Left renal cortex interstitium (tissue), 4 donors: ENCODE measurements at regions not wholly inside any gene's neighbourhood (a gene's known extent, or its start where the extent isn't known, plus 50 kb on each side); places are given as distances from the start of the nearest gene placed in this dataset.
"Not testable (repeated sequence)": the region's sequence is repeated elsewhere in the genome, so short reads cannot be mapped to it uniquely, and the experiment has no call there.

ENCODE experiments used
- DNase-seq, 4 donors: peaks; one replicate each; pipeline ENCODE4 v3.0.0-alpha.2; 2013; ENCODE audit warnings: low read depth in 4 of 4, low spot score in 2 of 4, missing footprints in 1 of 4

GRCh38 chr9:135173066-135173465 lies 85.6 kb downstream of the OLFM1 start:
- DNase-seq = no peak

- DNase-seq = no peak
These were observed 86.8 kb downstream of the OLFM1 start for GRCh38 chr9:135174248-135174647.

- no peak for DNase-seq
These were observed 87.5 kb downstream of the OLFM1 start for GRCh38 chr9:135174981-135175380.

GRCh38 chr9:135176284-135176683 lies 88.8 kb downstream of the OLFM1 start:
- DNase-seq = no peak

- DNase-seq = not testable (repeated sequence)
These were observed 90.1 kb downstream of the OLFM1 start for GRCh38 chr9:135177562-135177961.

- DNase-seq = no peak
These were observed 91.0 kb downstream of the OLFM1 start for GRCh38 chr9:135178498-135178897.

GRCh38 chr9:135179041-135179440 lies 91.6 kb downstream of the OLFM1 start:
- DNase-seq = no peak

GRCh38 chr9:135179976-135180375 lies 92.5 kb downstream of the OLFM1 start:
- DNase-seq = no peak

GRCh38 chr9:135180586-135180985 lies 93.1 kb downstream of the OLFM1 start:
- no peak for DNase-seq

GRCh38 chr9:135181336-135181735 lies 93.9 kb downstream of the OLFM1 start:
- no peak for DNase-seq

- DNase-seq = not testable (repeated sequence)
These were observed 94.4 kb downstream of the OLFM1 start for GRCh38 chr9:135181841-135182240.

GRCh38 chr9:135183069-135183468 lies 95.6 kb downstream of the OLFM1 start:
- no peak for DNase-seq

GRCh38 chr9:135183528-135184180 lies 96.2 kb downstream of the OLFM1 start:
- DNase-seq = no peak

GRCh38 chr9:135184181-135185053 lies 96.9 kb downstream of the OLFM1 start:
- no peak for DNase-seq

GRCh38 chr9:135185060-135185459 lies 97.6 kb downstream of the OLFM1 start:
- DNase-seq = no peak

- DNase-seq = no peak
These were observed 99.0 kb downstream of the OLFM1 start for GRCh38 chr9:135186248-135187164.

- DNase-seq = no peak
These were observed 99.9 kb downstream of the OLFM1 start for GRCh38 chr9:135187365-135187764.

- no peak for DNase-seq
These were observed 101.2 kb downstream of the OLFM1 start for GRCh38 chr9:135188681-135189151.

- no peak for DNase-seq
These were observed 102.0 kb downstream of the OLFM1 start for GRCh38 chr9:135189497-135189896.

GRCh38 chr9:135190789-135191577 lies 103.5 kb downstream of the OLFM1 start:
- DNase-seq = no peak
